GM12878 (cell line): ENCODE measurements at regions not wholly inside any gene's neighbourhood (a gene's known extent, or its start where the extent isn't known, plus 50 kb on each side); places are given as distances from the start of the nearest gene placed in this dataset.

Source experiments
- ATAC-seq: fragments of 200-7000 bp; cut with Tn5 transposase; 3 replicates; pipeline ENCODE4 v1.9.1; 2020; ENCODE audit warnings: mild to moderate bottlenecking, moderate library complexity
- BruUV-seq: library from RNA; stranded (reverse); fragments of 400-500 nt; replicated peaks from 2 replicates; lab custom pipeline; 2021; lab: Mats Ljungman, UMichigan
- CTCF ChIA-PET: fragments of 300-600 bp; sonication (Branson Sonifier 250); formaldehyde crosslinking; extraction: SDS; loops from one replicate; lab custom pipeline; 2021; ENCODE audit warnings: inconsistent platforms; lab: Yijun Ruan, JAX
- POLR2A ChIA-PET: fragments of 350-600 bp; formaldehyde crosslinking; extraction: SDS; loops from one replicate; lab custom pipeline; 2021; ENCODE audit warnings: inconsistent platforms; lab: Charles Lee
- RAD21 ChIA-PET: fragments of 300-600 bp; sonication (Branson Sonifier 250); formaldehyde crosslinking; loops from one replicate; lab custom pipeline; 2023; ENCODE audit warnings: antibody characterized with exemption; ENCODE audit not compliant: unreplicated experiment; lab: Charles Lee
- SMC1A ChIA-PET: fragments of 300-600 bp; sonication (Branson Sonifier 250); formaldehyde crosslinking; loops from one replicate; lab custom pipeline; 2023; ENCODE audit not compliant: unreplicated experiment, uncharacterized antibody; lab: Charles Lee
- DNase-seq: peaks from one replicate; pipeline ENCODE4 v3.0.0-alpha.2; 2011; ENCODE audit warnings: low read depth, low spot score
- FAIRE-seq: peaks from 3 replicates; lab custom pipeline; 2011; peaks lifted over from hg19 to GRCh38; lab: Jason Lieb, UNC
- H2AFZ ChIP-seq: 2 replicates; pipeline ENCODE4 v1.6.0; 2011; ENCODE audit warnings: low read depth, low read length, control low read depth; ENCODE audit not compliant: control insufficient read depth
- H3K27ac ChIP-seq: 2 replicates; pipeline ENCODE4 v1.5.1; 2011; ENCODE audit warnings: control low read depth; ENCODE audit not compliant: control insufficient read depth, insufficient read depth
- H3K27me3 ChIP-seq, 2 experiments: replicated peaks in 1 of 2; 2 replicates each; pipeline versions ENCODE4 v1.6.0 to v1.6.1; 2011; ENCODE audit warnings: low read length in 1 of 2; ENCODE audit not compliant: control insufficient read depth in 2 of 2, insufficient read depth in 2 of 2
- H3K36me3 ChIP-seq, 2 experiments: 2 replicates each; pipeline ENCODE4 v1.5.1; 2011; ENCODE audit warnings: low read length in 1 of 2; ENCODE audit not compliant: control insufficient read depth in 2 of 2, insufficient read depth in 2 of 2
- H3K4me1 ChIP-seq: 2 replicates; pipeline ENCODE4 v1.6.1; 2011; ENCODE audit warnings: mild to moderate bottlenecking, low read length, moderate library complexity, mixed read lengths; ENCODE audit not compliant: control insufficient read depth, insufficient read depth
- H3K4me2 ChIP-seq: 2 replicates; pipeline ENCODE4 v1.6.0; 2011; ENCODE audit warnings: control low read depth; ENCODE audit not compliant: control insufficient read depth, insufficient read depth
- H3K4me3 ChIP-seq: fragments of 200-600 bp; sonication (generic); 2 replicates; pipeline ENCODE4 v1.5.1; 2016
- H3K79me2 ChIP-seq: 2 replicates; pipeline ENCODE4 v1.6.0; 2011; ENCODE audit warnings: low read length; ENCODE audit not compliant: control insufficient read depth, insufficient read depth
- H3K9ac ChIP-seq: 2 replicates; pipeline ENCODE4 v1.8.0; 2011; ENCODE audit warnings: low read length, control low read depth, mixed read lengths; ENCODE audit not compliant: control insufficient read depth, insufficient read depth
- H3K9me3 ChIP-seq: replicated peaks from 3 replicates; pipeline ENCODE4 v1.5.1; 2011; ENCODE audit warnings: mild to moderate bottlenecking, low read length; ENCODE audit not compliant: control insufficient read depth, insufficient read depth
- H4K20me1 ChIP-seq: 2 replicates; pipeline ENCODE4 v1.6.0; 2011; ENCODE audit not compliant: control insufficient read depth, insufficient read depth
- BCL3 ChIP-seq: IDR thresholded peaks from 2 replicates; pipeline ENCODE4 v1.6.1; 2011; ENCODE audit warnings: borderline replicate concordance, low read depth, mild to moderate bottlenecking, moderate library complexity, low read length; ENCODE audit not compliant: insufficient read depth, poor library complexity, severe bottlenecking
- CHD2 ChIP-seq: IDR thresholded peaks from 2 replicates; pipeline ENCODE4 v1.6.1; 2011; ENCODE audit warnings: low read depth, low read length, improper control_type of control experiment, borderline replicate concordance
- CREB1 ChIP-seq: IDR thresholded peaks from 2 replicates; pipeline ENCODE4 v1.6.1; 2012; ENCODE audit warnings: low read depth, mild to moderate bottlenecking, inconsistent platforms
- CTCF ChIP-seq, 3 experiments: IDR thresholded peaks in 2 of 3; conservative IDR thresholded peaks in 1 of 3; 2 replicates each; pipeline ENCODE4 v1.5.1; 2011; ENCODE audit warnings: low read depth in 3 of 3, low read length in 3 of 3, mild to moderate bottlenecking in 3 of 3, control low read depth in 2 of 3, moderate library complexity in 2 of 3, inconsistent platforms in 1 of 3, mixed read lengths in 1 of 3; ENCODE audit not compliant: control insufficient read depth in 2 of 3, insufficient read depth in 1 of 3; ENCODE audit errors: extremely low read depth in 1 of 3
- DPF2 ChIP-seq: fragments of 450-650 bp; IDR thresholded peaks from 2 replicates; pipeline ENCODE4 v1.6.1; 2017; ENCODE audit warnings: mild to moderate bottlenecking
- EGR1 ChIP-seq, 2 experiments: IDR thresholded peaks; 1 replicate in 1 of 2; 2 replicates in 1 of 2; pipeline ENCODE4 v1.6.1; 2011 to 2012; ENCODE audit warnings: low read depth in 2 of 2, low read length in 2 of 2, borderline replicate concordance in 1 of 2, mild to moderate bottlenecking in 1 of 2, moderate library complexity in 1 of 2
- ETV6 ChIP-seq, 2 experiments: fragments of 450-650 bp in 1 of 2; IDR thresholded peaks in 1 of 2; conservative IDR thresholded peaks in 1 of 2; 2 replicates each; pipeline ENCODE4 v1.6.1; 2014; ENCODE audit warnings: antibody characterized with exemption in 1 of 2, borderline replicate concordance in 1 of 2, low read depth in 1 of 2, mild to moderate bottlenecking in 1 of 2, moderate library complexity in 1 of 2
- FOXK2 ChIP-seq: fragments of 450-650 bp; IDR thresholded peaks from 2 replicates; pipeline ENCODE4 v1.6.1; 2017; ENCODE audit warnings: mild to moderate bottlenecking, moderate library complexity
- FOXM1 ChIP-seq: IDR thresholded peaks from 2 replicates; pipeline ENCODE4 v1.6.1; 2012; ENCODE audit warnings: low read depth, mild to moderate bottlenecking, inconsistent platforms, low read length, moderate library complexity
- GABPA ChIP-seq: IDR thresholded peaks from 2 replicates; pipeline ENCODE4 v1.6.1; 2014; ENCODE audit warnings: antibody characterized with exemption, low read depth, mild to moderate bottlenecking, inconsistent platforms
- MAX ChIP-seq: IDR thresholded peaks from 2 replicates; pipeline ENCODE4 v1.6.1; 2012; ENCODE audit warnings: low read depth, low read length, improper control_type of control experiment
- PAX5 ChIP-seq: IDR thresholded peaks from 2 replicates; pipeline ENCODE4 v1.6.1; 2011; ENCODE audit warnings: low read depth, low read length, borderline replicate concordance
- PBX3 ChIP-seq: IDR thresholded peaks from 2 replicates; pipeline ENCODE4 v1.6.1; 2011; ENCODE audit warnings: mild to moderate bottlenecking, low read depth, low read length, moderate library complexity; ENCODE audit not compliant: insufficient replicate concordance
- RAD51 ChIP-seq: fragments of 450-650 bp; IDR thresholded peaks from 2 replicates; pipeline ENCODE4 v1.6.1; 2016; ENCODE audit warnings: moderate library complexity, mild to moderate bottlenecking, inconsistent platforms
- RFX5 ChIP-seq: IDR thresholded peaks from 2 replicates; pipeline ENCODE4 v1.6.1; 2011; ENCODE audit warnings: low read depth, low read length, improper control_type of control experiment
- SMAD5 ChIP-seq: IDR thresholded peaks from 2 replicates; pipeline ENCODE4 v1.6.1; 2016; ENCODE audit warnings: antibody characterized with exemption, low read depth
- SREBF1 ChIP-seq: IDR thresholded peaks from 2 replicates; pipeline ENCODE4 v1.6.1; 2012; ENCODE audit warnings: mild to moderate bottlenecking, low read length
- SRF ChIP-seq, 2 experiments: IDR thresholded peaks; 2 replicates each; pipeline ENCODE4 v1.6.1; 2011; ENCODE audit warnings: low read depth in 2 of 2, low read length in 2 of 2, mild to moderate bottlenecking in 1 of 2, moderate library complexity in 1 of 2
- STAT3 ChIP-seq: IDR thresholded peaks from 2 replicates; pipeline ENCODE4 v1.6.1; 2011; ENCODE audit warnings: low read depth, low read length, improper control_type of control experiment
- in situ Hi-C: fragments of 300-500 bp; cut with MboI; formaldehyde crosslinking; loops from 9 replicates; pipeline ENCODE4 v1.14.3; 2018; ENCODE audit warnings: mixed read lengths
- intact Hi-C: fragments of 100-400 bp; cut with micrococcal nuclease; formaldehyde crosslinking; loops from one replicate; pipeline ENCODE4 v1.14.2; 2022; ENCODE audit not compliant: unreplicated experiment

GRCh38 chr3:137282871-137283270 is 325.1 kb downstream of the IL20RB start:
- H3K36me3 ChIP-seq, result no peaks in the 10 kb centered on the region
- TF ChIP-seq GABPA (no peak), CHD2 (no peak), STAT3 (no peak), CTCF (IDR thresholded peaks at IDR 0.05 in 2 of 3, conservative IDR thresholded peaks at IDR 0.05 in 1 of 3; ENCODE audit: control insufficient read depth in 2 of 3, extremely low read depth in 1 of 3, insufficient read depth in 1 of 3, low read depth in 3 of 3, low read length in 3 of 3) (no peak), SRF (IDR thresholded peaks at IDR 0.05; ENCODE audit: low read depth in 2 of 2, low read length in 2 of 2) (no peak), EGR1 (IDR thresholded peaks at IDR 0.05; ENCODE audit: borderline replicate concordance in 1 of 2, low read depth in 2 of 2, low read length in 2 of 2) (no peak), ETV6 (conservative IDR thresholded peaks at IDR 0.05 in 1 of 2, IDR thresholded peaks at IDR 0.05 in 1 of 2; ENCODE audit: borderline replicate concordance in 1 of 2, low read depth in 1 of 2) (no peak), BCL3 (no peak), SREBF1 (no peak), FOXK2 (no peak), CREB1 (no peak), RFX5 (no peak), PBX3 (no peak), FOXM1 (no peak), RAD51 (no peak), DPF2 (no peak), PAX5 (no peak), SMAD5 (no peak), MAX (no peak)
- intact Hi-C loops (no loop called here), in situ Hi-C loops (no loop called here)
- ChIA-PET RAD21 (no interaction called here), SMC1A (interaction anchor here (1.0 kb wide), 1 partner anchor 14 kb away, joined by 3 read pairs; no protein-coding TSS in a partner anchor), POLR2A (no interaction called here), CTCF (interaction anchor here (0.6 to 1.3 kb wide), 2 partner anchors 12 to 1925 kb away, joined by 3 read pairs; no protein-coding TSS in a partner anchor)
- no peaks in the 10 kb centered on the region for H3K9me3 ChIP-seq
- ATAC-seq, result no peak
- H3K4me3 ChIP-seq, result no peak overlapping the region
- BruUV-seq, result no TSS peak
- H3K4me1 ChIP-seq, result no peaks in the 10 kb centered on the region
- H3K27me3 ChIP-seq, result no peaks in the 10 kb centered on the region; a peak in 1 of 4 replicates
- no peak overlapping the region for H3K9ac ChIP-seq
- H4K20me1 ChIP-seq, result no peaks in the 10 kb centered on the region
- no peak overlapping the region for H3K27ac ChIP-seq
- DNase-seq, result no peak
- no peak overlapping the region for H2AFZ ChIP-seq
- FAIRE-seq, result no peak
- H3K4me2 ChIP-seq, result no peak overlapping the region
- no peaks in the 10 kb centered on the region for H3K79me2 ChIP-seq
